Activated naive CD4-positive, alpha-beta T cell treated with anti-CD3 and anti-CD28 coated beads, Interleukin-2, amount 50 U/mL, for 24 hours (primary cell): ENCODE measurements at regions not wholly inside any gene's neighbourhood (a gene's known extent, or its start where the extent isn't known, plus 50 kb on each side); places are given as distances from the start of the nearest gene placed in this dataset.
"Not testable (repeated sequence)": the region's sequence is repeated elsewhere in the genome, so short reads cannot be mapped to it uniquely, and the experiment has no call there.

ENCODE experiments used
- H3K27ac Mint-ChIP-seq: one replicate; pipeline ENCODE4 v1.8.0; 2021; ENCODE audit warnings: mild to moderate bottlenecking, mixed read lengths
- H3K27me3 Mint-ChIP-seq: one replicate; pipeline ENCODE4 v1.8.0; 2021; ENCODE audit warnings: mixed read lengths
- H3K36me3 Mint-ChIP-seq: one replicate; pipeline ENCODE4 v1.8.0; 2021; ENCODE audit warnings: mixed read lengths
- H3K4me1 Mint-ChIP-seq: one replicate; pipeline ENCODE4 v1.8.0; 2021; ENCODE audit warnings: mixed read lengths
- H3K4me3 Mint-ChIP-seq: one replicate; pipeline ENCODE4 v1.8.0; 2021; ENCODE audit warnings: mild to moderate bottlenecking, mixed read lengths
- H3K9me3 Mint-ChIP-seq: one replicate; pipeline ENCODE4 v1.8.0; 2021; ENCODE audit warnings: mixed read lengths

DNA sequence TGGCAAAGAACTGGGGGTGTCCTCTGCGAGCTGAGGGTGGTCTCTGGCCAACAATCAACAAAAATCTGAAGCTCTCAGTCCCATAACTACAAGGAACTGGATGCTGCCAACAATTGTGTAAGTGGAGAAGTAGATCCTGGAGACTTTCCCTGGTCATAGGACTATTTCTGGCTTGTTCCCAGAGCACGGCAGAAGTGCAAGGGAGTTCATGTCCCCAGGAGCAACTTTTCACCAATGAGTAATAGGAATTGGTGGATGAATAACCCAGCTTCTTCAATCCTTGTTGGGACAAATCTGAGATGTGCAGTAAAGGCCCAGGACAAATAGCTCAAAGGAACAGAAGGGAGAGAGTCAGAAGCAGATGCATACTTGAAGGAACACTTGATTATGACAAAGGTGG is 95.5 kb downstream of the QRSL1 start:
- H3K27ac Mint-ChIP-seq, result no peak overlapping the region
- H3K4me1 Mint-ChIP-seq, result no peaks in the 10 kb centered on the region
- no peaks in the 10 kb centered on the region for H3K36me3 Mint-ChIP-seq
- H3K9me3 Mint-ChIP-seq, result no peaks in the 10 kb centered on the region
- no peak overlapping the region for H3K4me3 Mint-ChIP-seq
- H3K27me3 Mint-ChIP-seq, result peaks cover 3% of the 10 kb centered on the region

GRCh38 chr6:106724337-106724736 is 95.0 kb downstream of the QRSL1 start:
- Mint-ChIP-seq H3K4me3 (no peak overlapping the region), H3K36me3 (no peaks in the 10 kb centered on the region), H3K27ac (no peak overlapping the region), H3K9me3 (no peaks in the 10 kb centered on the region), H3K4me1 (no peaks in the 10 kb centered on the region), H3K27me3 (peaks cover 3% of the 10 kb centered on the region)

DNA sequence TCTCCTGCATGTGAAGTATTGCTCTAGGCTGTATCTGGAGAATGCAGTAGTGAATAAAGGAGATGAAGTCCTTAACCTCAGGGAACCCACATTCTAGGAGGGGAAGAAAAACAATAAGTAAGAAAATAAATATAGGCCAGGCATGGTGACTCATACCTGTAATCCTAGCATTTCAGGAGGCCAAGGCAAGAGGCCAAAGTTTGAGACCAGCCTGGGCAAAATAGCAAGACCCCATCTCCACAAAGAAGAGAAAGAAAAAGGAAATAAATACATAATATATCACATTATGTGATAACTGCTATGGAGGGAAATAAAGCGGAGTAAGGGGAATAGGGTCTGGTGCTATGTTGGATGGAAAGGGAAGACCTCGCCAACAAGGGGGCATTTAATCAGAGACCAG is 94.0 kb downstream of the QRSL1 start:
- not testable (repeated sequence) for H3K27me3 Mint-ChIP-seq, H3K9me3 Mint-ChIP-seq, H3K36me3 Mint-ChIP-seq, H3K4me1 Mint-ChIP-seq, H3K4me3 Mint-ChIP-seq, H3K27ac Mint-ChIP-seq

GRCh38 chr6:106721189-106721588 is 91.8 kb downstream of the QRSL1 start:
- H3K9me3 Mint-ChIP-seq, H3K36me3 Mint-ChIP-seq, H3K4me3 Mint-ChIP-seq, H3K27me3 Mint-ChIP-seq, H3K4me1 Mint-ChIP-seq, H3K27ac Mint-ChIP-seq: not testable (repeated sequence)
